Gastrocnemius medialis (tissue), 4 donors: ENCODE measurements at regions not wholly inside any gene's neighbourhood (a gene's known extent, or its start where the extent isn't known, plus 50 kb on each side); places are given as distances from the start of the nearest gene placed in this dataset.
"Not testable (repeated sequence)": the region's sequence is repeated elsewhere in the genome, so short reads cannot be mapped to it uniquely, and the experiment has no call there.

ENCODE experiments used
- ATAC-seq, 2 donors: fragments of 150-250 bp; one replicate each; pipeline ENCODE4 v1.9.1; 2016
- DNase-seq, 2 donors: peaks; one replicate each; pipeline ENCODE4 v3.0.0-alpha.2; 2019
- H3K27ac ChIP-seq, 4 donors: fragments of 200-600 bp; sonication (generic); 1 replicate in 1 of 4; 2 replicates in 3 of 4; pipeline ENCODE4 v1.5.1; 2016 to 2018; ENCODE audit warnings: mild to moderate bottlenecking in 2 of 4, moderate library complexity in 1 of 4
- H3K27me3 ChIP-seq, 3 donors: fragments of 200-600 bp; sonication (generic) in 2 of 3; 1 replicate in 1 of 3; 2 replicates in 2 of 3; pipeline versions ENCODE4 v1.5.1 to v1.6.0; 2016 to 2019; ENCODE audit warnings: mild to moderate bottlenecking in 1 of 3, moderate library complexity in 1 of 3
- H3K36me3 ChIP-seq, 2 donors: fragments of 200-600 bp; sonication (generic) in 1 of 2; one replicate each; pipeline ENCODE4 v1.5.1; 2017 to 2018
- H3K4me1 ChIP-seq, 2 donors: fragments of 200-600 bp; sonication (generic) in 1 of 2; one replicate each; pipeline ENCODE4 v1.5.1; 2016 to 2017; ENCODE audit warnings: mild to moderate bottlenecking in 2 of 2
- H3K4me3 ChIP-seq, 4 donors: fragments of 200-600 bp; sonication (generic) in 3 of 4; 1 replicate in 1 of 4; 2 replicates in 3 of 4; pipeline ENCODE4 v1.5.1; 2016 to 2019; ENCODE audit warnings: mild to moderate bottlenecking in 2 of 4
- H3K9me3 ChIP-seq, 3 donors: fragments of 200-600 bp; sonication (generic) in 2 of 3; 1 replicate in 1 of 3; 2 replicates in 2 of 3; pipeline ENCODE4 v1.5.1; 2016 to 2019
- CTCF ChIP-seq, 5 experiments: fragments of 450-650 bp in 3 of 5; fragments of 200-600 bp in 2 of 5; sonication (generic) in 2 of 5; IDR thresholded peaks in 4 of 5; conservative IDR thresholded peaks in 1 of 5; 1 replicate in 4 of 5; 2 replicates in 1 of 5; pipeline ENCODE4 v1.5.1; 2016 to 2019; ENCODE audit warnings: antibody characterized with exemption in 5 of 5, mild to moderate bottlenecking in 3 of 5, moderate library complexity in 3 of 5
- POLR2A ChIP-seq, 2 donors: fragments of 450-650 bp; IDR thresholded peaks; one replicate each; pipeline ENCODE4 v1.6.1; 2017; ENCODE audit warnings: antibody characterized with exemption in 2 of 2, mild to moderate bottlenecking in 2 of 2, moderate library complexity in 2 of 2
- in situ Hi-C, 4 donors: fragments of 200-750 bp; cut with MboI; loops; one replicate each; pipeline versions ENCODE4 v1.15.0 to v1.8.0; 2017; ENCODE audit warnings: low sequenced_read_pairs in 4 of 4
- intact Hi-C: fragments of 100-400 bp; cut with DNase I; formaldehyde crosslinking; loops from one replicate; pipeline ENCODE4 v1.15.1; 2023; ENCODE audit warnings: low total_unique reads

- in situ Hi-C loops = no loop called here
- Histone ChIP-seq H3K4me3 (no peak overlapping the region), H3K4me1 (no peaks in the 10 kb centered on the region), H3K9me3 (no peaks in the 10 kb centered on the region), H3K27me3 (no peaks in the 10 kb centered on the region), H3K36me3 (no peaks in the 10 kb centered on the region), H3K27ac (peak overlapping the region in 2 of 4 donors; percentile 10 to 35)
- intact Hi-C loops = no loop called here
- DNase-seq (no peak), ATAC-seq (peak in 1 of 2 donors; percentile 72)
- no peak for TF ChIP-seq POLR2A (IDR thresholded peaks at IDR 0.05)
- TF ChIP-seq CTCF (IDR thresholded peaks at IDR 0.05 in 4 of 5, conservative IDR thresholded peaks at IDR 0.05 in 1 of 5) = no peak
Measured at GRCh38 chr1:215022204-215022603, 60.3 kb upstream of the KCNK2 start.

GRCh38 chr1:215022741-215023141, 59.8 kb upstream of the KCNK2 start:
- no peaks in the 10 kb centered on the region for H3K4me1 ChIP-seq
- intact Hi-C loops (no loop called here), in situ Hi-C loops (no loop called here)
- no peak for TF ChIP-seq CTCF (IDR thresholded peaks at IDR 0.05 in 4 of 5, conservative IDR thresholded peaks at IDR 0.05 in 1 of 5)
- TF ChIP-seq POLR2A (IDR thresholded peaks at IDR 0.05) = no peak
- no peaks in the 10 kb centered on the region for H3K36me3 ChIP-seq
- no peak overlapping the region for H3K4me3 ChIP-seq
- H3K9me3 ChIP-seq = no peaks in the 10 kb centered on the region
- H3K27me3 ChIP-seq = no peaks in the 10 kb centered on the region
- H3K27ac ChIP-seq = peak overlapping the region in 2 of 4 donors; percentile 10 to 35
- ATAC-seq (no peak), DNase-seq (no peak)

- no peaks in the 10 kb centered on the region for H3K4me1 ChIP-seq
- TF ChIP-seq CTCF (IDR thresholded peaks at IDR 0.05 in 4 of 5, conservative IDR thresholded peaks at IDR 0.05 in 1 of 5) (no peak), POLR2A (IDR thresholded peaks at IDR 0.05) (no peak)
- in situ Hi-C loops (no loop called here), intact Hi-C loops (no loop called here)
- DNase-seq = no peak
- H3K27me3 ChIP-seq = no peaks in the 10 kb centered on the region
- peak; percentile 36 to 39 for ATAC-seq
- no peaks in the 10 kb centered on the region for H3K36me3 ChIP-seq
- H3K4me3 ChIP-seq = no peak overlapping the region
- no peaks in the 10 kb centered on the region for H3K9me3 ChIP-seq
- peak overlapping the region in 2 of 4 donors; percentile 10 to 25 for H3K27ac ChIP-seq
Measured at GRCh38 chr1:215023155-215023832, 59.2 kb upstream of the KCNK2 start.

- Histone ChIP-seq H3K9me3 (no peaks in the 10 kb centered on the region), H3K4me3 (no peak overlapping the region), H3K27me3 (no peaks in the 10 kb centered on the region), H3K4me1 (no peaks in the 10 kb centered on the region), H3K36me3 (no peaks in the 10 kb centered on the region), H3K27ac (no peak overlapping the region)
- DNase-seq (no peak), ATAC-seq (no peak)
- TF ChIP-seq CTCF (IDR thresholded peaks at IDR 0.05 in 4 of 5, conservative IDR thresholded peaks at IDR 0.05 in 1 of 5) (no peak), POLR2A (IDR thresholded peaks at IDR 0.05) (no peak)
- in situ Hi-C loops = no loop called here
- intact Hi-C loops = no loop called here
Measured at GRCh38 chr1:215028954-215029353, 53.6 kb upstream of the KCNK2 start.

- H3K4me1 ChIP-seq, ATAC-seq, H3K36me3 ChIP-seq, H3K27ac ChIP-seq, H3K9me3 ChIP-seq, H3K27me3 ChIP-seq, in situ Hi-C loops, intact Hi-C loops, H3K4me3 ChIP-seq, DNase-seq: not testable (repeated sequence)
Measured at GRCh38 chr1:215030581-215030980, 52.0 kb upstream of the KCNK2 start.
